NCI-H128 (cell line): ENCODE measurements at regions not wholly inside any gene's neighbourhood (a gene's known extent, or its start where the extent isn't known, plus 50 kb on each side); places are given as distances from the start of the nearest gene placed in this dataset.

Source experiments
- DNase-seq: peaks from one replicate; lab custom pipeline; 2025; ENCODE audit not compliant: unreplicated experiment; lab: John Stamatoyannopoulos, UW

DNA sequence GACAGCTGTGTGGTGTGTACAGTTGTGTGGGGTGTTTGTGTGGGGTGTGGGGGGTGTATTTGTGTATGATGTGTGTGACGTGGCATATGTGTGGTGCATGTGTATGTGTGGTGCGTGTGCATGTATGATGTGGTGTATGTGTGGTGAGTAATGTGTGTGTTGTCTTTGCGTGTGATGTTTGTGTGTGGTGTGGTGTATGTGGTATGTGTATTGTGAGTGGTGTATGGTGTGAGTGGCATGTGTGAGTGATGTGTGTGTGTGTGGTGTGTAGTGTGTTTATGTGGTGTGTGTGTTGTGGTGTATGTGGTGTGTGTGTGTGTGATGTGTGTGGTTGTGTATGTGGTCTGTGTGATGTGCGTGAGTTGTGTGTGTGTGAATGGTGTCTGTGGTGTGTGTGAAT lies 191.1 kb downstream of the MELK start:
- DNase-seq = no peak

DNA sequence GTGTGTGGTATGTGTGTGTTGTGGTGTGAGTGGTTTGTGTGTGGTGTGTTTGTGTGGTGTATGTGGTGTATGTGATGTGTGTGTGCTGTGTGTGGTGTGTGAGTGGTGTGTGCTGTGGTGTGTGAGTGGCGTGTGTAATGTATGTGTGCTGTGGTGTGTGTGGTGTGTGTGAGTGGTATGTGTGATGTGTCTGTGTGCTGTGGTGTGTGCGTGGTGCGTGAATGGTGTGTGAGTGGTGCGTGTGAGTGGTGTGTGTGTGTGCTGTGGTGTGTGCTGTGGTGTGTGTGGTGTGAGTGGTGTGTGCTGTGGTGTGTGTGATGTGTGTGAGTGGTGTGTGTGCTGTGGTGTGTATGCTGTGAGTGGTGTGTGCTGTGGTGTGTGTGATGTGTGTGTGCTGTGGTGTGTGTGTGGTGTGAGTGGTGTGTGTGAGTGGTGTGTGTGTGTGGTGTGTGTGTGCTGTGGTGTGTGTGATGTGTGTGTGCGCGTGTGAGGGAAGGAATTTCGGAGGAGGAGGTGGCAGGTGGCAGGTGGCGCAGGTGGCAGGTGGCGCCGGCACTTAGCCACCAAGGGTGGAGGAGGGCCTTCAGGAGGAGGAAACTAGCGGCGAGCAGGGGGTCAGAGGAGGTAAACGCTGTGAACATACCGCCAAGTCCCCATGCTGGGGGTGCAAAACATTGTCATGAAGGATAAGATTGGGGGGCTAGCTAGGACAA lies 191.8 kb downstream of the MELK start:
- DNase-seq = no peak

DNA sequence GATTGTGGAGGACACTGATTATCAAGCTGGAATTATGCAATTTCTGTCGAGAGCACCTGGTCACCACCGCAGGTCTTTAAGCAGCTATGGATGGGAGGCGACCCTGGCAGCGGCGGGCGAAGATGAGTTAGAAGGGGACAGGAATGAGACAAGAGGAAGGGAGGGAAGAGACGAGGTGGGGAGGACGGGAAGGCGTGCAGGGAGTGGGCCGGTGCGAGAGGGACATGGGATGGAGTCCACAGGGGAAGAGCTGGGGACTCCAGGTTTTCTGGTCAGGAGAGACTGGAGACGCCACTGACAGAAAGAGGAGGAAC lies 192.3 kb downstream of the MELK start:
- DNase-seq = no peak

DNA sequence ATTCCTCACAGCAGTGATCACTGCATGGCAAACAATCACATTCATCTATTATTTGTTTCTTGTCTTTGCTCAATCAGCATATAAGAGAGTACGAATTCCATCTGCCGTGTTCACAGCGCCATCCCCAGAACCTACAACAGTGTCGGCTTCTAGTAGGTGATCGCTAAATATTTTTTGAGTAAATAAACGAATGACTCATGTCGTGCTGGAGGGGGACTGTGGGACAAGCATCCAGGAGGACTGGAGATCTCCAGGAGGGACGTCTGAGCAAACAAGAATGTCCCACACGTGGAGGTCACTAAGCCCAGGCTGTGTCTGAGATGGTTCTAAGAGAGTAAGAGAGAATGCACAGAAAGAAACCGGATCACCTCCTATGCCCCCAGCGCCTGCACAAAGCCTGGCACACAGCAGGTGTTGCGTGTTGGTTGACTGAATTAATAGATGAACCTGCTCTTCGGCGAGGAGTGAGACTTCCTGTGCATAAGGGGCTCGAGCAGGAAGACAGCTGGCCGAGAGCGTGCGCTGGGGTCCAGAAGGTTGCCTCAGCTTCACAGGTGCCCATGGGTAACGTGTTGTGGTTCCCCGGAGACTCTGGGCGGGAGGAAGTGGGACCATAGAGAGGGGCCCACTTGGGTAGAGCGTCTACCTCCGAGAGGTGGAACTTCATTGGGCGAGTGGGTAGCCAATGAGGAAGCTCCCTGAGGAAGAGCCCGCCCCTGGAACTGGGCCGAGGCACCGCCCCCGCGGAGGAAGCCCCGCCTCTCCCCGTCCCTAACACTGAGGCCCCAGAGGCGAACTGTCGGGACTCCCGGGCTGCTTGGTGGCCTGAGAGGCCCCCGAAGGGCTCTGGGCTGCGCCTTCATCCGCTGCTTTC lies 193.0 kb downstream of the MELK start:
- peak; percentile 59 for DNase-seq

DNA sequence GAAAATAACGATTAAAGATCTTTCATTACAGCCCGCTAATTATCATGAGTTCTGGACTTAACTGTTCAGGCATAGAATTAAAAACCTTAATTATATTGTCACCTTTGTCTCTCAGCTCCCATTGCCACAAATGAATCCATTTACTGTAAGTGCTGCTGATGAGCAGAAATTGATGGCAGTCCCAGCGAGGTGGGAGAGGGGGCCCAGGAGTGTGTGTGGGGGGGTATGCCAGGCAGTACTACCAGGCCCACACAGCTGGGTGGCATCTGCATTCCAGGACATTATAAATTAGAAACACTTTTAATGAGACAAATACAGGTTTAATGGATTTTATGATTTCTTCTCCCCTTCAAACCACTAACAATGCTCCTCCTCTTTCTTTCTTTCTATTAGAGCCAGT lies 196.0 kb downstream of the MELK start:
- DNase-seq = no peak

DNA sequence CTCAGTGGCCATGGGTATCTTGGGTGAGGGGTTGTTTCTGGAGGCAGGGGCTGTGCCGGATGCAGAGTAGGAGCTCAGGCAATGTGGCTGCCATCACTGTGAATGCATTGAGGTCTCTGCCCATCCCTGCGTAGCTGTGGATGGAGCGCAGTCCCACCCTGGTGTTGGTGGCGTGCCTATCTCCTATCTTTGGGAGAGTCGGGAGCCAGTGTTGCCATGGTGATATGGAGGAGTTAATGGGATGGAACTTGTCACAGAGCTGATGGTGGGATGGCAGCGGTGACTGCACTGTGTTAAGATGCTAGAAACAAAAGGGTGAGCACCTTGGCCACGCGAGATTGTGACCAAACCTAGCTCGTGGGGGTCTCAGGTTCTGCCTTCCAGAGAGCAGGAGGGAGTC lies 197.3 kb downstream of the MELK start:
- DNase-seq = no peak

DNA sequence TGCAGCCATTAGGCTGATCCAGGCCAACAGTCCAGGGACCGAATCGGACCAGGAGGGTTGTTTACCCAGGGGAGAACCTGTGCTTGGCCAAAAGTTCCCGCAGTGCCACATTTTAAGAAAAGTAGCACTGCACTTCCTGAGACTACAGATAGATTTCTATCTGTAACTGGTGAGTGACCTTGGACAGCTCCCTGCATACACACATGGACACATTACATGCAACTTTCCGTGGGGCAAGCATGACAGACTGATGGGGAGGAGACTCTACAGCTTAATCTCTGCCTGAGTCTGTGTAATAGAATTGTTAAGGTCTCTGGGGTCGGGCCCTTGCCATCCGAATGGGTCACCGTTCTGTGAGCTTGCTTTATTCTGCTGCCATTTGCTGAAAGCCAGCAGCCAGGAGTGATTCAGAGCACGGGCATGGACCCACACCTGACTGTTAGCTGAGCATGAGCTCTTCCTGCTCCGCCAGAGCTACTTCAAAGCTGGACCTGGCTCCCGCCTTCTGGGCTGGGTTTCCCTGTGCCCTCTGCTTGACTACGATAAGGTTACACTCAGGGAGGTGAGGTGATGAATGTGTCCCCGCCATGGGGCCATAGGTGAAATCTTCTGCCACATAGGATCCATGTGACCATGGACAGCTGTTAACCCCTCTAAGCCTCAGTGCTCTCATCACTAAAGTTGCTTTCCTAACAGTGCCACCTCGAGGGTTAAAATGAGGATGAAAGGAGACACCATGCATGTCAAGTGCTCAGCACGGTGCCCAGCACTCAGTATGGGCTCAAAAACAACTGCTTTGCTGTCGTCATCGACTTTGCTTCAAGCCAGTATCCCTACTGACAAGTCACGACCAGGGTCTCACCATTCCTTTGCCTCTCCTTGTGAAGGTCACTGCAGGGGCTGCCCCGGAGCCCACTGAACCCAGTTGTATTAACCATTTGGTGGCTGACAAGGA lies 200.0 kb downstream of the MELK start:
- DNase-seq = no peak

DNA sequence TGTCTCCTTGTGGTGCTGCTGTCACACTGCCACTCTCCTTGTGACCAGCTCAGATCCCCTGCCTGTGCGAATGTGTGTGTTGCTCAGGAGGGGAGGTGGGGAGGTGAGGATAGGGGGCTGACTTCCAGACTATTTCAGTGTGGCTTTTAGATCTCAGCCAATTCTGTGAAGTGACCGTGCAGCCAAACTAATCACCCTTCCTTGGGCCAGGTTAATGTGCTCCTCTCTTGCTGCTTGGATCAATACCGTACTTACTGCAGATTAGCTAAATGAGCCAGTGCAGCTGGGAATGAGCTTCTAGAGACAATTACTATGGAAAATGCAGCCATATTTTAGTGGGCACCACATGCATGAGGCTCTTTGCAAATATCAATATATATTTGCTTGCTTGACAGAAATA lies 206.0 kb downstream of the MELK start:
- DNase-seq = no peak

DNA sequence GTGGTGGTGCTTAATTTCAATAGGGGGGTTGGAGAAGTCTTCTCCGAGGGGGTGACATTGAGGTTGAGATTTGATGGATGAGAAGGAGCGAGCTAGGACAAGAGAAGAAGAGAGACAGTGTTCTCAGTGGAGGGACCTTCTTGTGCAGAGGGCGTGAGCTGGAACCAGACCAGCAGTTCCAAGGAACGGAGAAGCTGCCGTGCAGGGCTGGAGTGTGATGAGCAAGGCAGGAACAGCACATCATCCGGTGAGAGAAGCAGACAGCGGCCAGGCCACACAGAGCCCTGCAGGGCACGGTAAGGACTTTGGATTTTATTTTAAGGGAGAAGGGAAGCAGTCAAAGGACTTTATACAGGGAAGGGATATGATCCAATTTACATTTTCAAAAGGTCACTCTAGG lies 206.9 kb downstream of the MELK start:
- no peak for DNase-seq

DNA sequence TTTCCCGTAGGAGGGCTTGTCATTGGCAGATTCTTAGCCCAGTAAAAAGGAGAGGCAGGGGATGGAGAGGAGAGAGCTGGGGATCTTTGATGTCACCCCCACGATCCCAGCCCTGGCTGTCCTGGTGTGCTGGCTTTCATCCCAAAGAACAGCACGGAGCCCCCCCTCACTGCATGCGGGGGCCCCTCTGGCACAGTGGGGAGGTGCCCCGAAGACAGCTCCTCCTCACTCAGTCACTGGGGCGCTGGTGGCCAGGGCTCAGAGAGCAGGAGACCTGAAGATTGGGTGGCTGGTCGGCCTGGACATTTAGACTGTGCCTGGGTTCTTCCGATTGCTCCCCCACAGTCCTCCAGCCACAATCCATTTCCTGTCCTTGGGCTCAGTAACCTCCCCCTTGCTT lies 207.5 kb downstream of the MELK start:
- DNase-seq = no peak

DNA sequence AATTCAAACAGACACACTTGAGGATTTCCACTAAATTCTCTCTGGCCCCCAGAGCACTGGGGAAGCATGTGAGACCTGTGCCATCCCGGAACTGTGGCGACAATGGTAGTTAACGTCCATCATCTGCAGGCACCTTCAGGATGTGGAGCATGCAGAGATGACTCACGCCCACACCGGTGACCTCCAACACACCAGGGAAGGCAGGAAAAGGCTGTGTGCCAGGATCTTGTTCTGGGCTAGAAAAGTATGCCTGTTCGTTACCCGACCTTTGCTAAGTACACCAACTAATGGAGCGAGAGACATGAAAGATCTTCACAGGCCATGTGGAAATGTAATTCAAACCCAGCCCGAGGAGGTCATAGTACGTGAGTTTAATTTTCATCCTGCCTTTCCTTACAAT lies 208.8 kb downstream of the MELK start:
- DNase-seq = no peak
